Prostate gland (tissue), 2 donors: ENCODE measurements at regions not wholly inside any gene's neighbourhood (a gene's known extent, or its start where the extent isn't known, plus 50 kb on each side); places are given as distances from the start of the nearest gene placed in this dataset.

Experiments used
- POLR2A ChIP-seq: fragments of 450-650 bp; IDR thresholded peaks from one replicate; pipeline ENCODE4 v1.6.1; 2016; ENCODE audit warnings: antibody characterized with exemption, mild to moderate bottlenecking
- TF ChIP-seq, protein P1 (sequence below), 4 experiments: fragments of 200-600 bp in 2 of 4; fragments of 450-650 bp in 2 of 4; sonication (generic) in 2 of 4; IDR thresholded peaks; 1 replicate in 3 of 4; 2 replicates in 1 of 4; pipeline ENCODE4 v1.5.1; 2016 to 2019; ENCODE audit warnings: antibody characterized with exemption in 4 of 4, mild to moderate bottlenecking in 2 of 4, moderate library complexity in 2 of 4

DNA sequence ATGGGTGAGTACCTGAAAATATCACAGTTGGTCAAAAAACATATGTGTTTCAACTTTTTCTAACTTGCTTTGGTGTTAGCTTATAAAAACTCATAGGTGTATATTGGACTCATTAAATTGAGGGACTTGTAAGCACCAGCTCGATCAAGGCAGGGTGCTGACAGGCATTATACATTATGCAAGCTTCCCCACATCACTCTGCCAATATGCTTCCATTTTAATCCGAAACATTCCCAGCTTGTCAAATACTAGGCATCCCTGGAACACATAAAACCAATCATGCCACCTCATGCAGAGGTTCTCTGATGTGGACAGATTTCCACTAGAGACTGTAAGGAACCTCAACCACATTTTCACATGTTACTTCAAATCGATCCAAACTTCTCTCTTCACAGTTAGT, 187.3 kb upstream of the NT5E start:
- TF ChIP-seq, protein P1, sequence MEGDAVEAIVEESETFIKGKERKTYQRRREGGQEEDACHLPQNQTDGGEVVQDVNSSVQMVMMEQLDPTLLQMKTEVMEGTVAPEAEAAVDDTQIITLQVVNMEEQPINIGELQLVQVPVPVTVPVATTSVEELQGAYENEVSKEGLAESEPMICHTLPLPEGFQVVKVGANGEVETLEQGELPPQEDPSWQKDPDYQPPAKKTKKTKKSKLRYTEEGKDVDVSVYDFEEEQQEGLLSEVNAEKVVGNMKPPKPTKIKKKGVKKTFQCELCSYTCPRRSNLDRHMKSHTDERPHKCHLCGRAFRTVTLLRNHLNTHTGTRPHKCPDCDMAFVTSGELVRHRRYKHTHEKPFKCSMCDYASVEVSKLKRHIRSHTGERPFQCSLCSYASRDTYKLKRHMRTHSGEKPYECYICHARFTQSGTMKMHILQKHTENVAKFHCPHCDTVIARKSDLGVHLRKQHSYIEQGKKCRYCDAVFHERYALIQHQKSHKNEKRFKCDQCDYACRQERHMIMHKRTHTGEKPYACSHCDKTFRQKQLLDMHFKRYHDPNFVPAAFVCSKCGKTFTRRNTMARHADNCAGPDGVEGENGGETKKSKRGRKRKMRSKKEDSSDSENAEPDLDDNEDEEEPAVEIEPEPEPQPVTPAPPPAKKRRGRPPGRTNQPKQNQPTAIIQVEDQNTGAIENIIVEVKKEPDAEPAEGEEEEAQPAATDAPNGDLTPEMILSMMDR (IDR thresholded peaks at IDR 0.05), result no peak
- no peak for TF ChIP-seq POLR2A
